RWPE2 (cell line): ENCODE measurements at regions not wholly inside any gene's neighbourhood (a gene's known extent, or its start where the extent isn't known, plus 50 kb on each side); places are given as distances from the start of the nearest gene placed in this dataset.

ENCODE experiments used
- ATAC-seq: fragments of 200-7000 bp; cut with Tn5 transposase; 3 replicates; pipeline ENCODE4 v1.9.1; 2021; ENCODE audit warnings: low read depth
- DNase-seq: peaks from one replicate; pipeline ENCODE4 v3.0.0-alpha.2; 2020; ENCODE audit warnings: low spot score
- H3K27ac ChIP-seq: fragments of 450-650 bp; 2 replicates; pipeline ENCODE4 v1.5.1; 2017; ENCODE audit warnings: mild to moderate bottlenecking; ENCODE audit not compliant: poor library complexity, severe bottlenecking
- H3K27me3 ChIP-seq: fragments of 250-450 bp; sonication (Bioruptor Pico); 2 replicates; pipeline ENCODE4 v1.5.1; 2021; ENCODE audit warnings: mild to moderate bottlenecking, moderate library complexity; ENCODE audit not compliant: insufficient read depth, poor library complexity, severe bottlenecking
- H3K36me3 ChIP-seq: fragments of 250-450 bp; sonication (Bioruptor Pico); 2 replicates; pipeline ENCODE4 v1.5.1; 2020; ENCODE audit warnings: low read depth, mild to moderate bottlenecking, moderate library complexity
- H3K4me1 ChIP-seq: fragments of 250-450 bp; sonication (Bioruptor Pico); 2 replicates; pipeline ENCODE4 v1.5.1; 2021; ENCODE audit warnings: mild to moderate bottlenecking, moderate library complexity; ENCODE audit not compliant: insufficient read depth, poor library complexity, severe bottlenecking
- H3K4me3 ChIP-seq: fragments of 250-450 bp; sonication (Bioruptor Pico); 2 replicates; pipeline ENCODE4 v1.5.1; 2021; ENCODE audit warnings: mild to moderate bottlenecking, moderate library complexity; ENCODE audit not compliant: severe bottlenecking
- H3K9me3 ChIP-seq: fragments of 250-450 bp; sonication (Bioruptor Pico); 2 replicates; pipeline ENCODE4 v1.5.1; 2021; ENCODE audit warnings: mild to moderate bottlenecking, moderate library complexity; ENCODE audit not compliant: severe bottlenecking
- TF ChIP-seq, protein P1 (sequence below): fragments of 450-650 bp; IDR thresholded peaks from one replicate; pipeline ENCODE4 v1.5.1; 2017; ENCODE audit warnings: mild to moderate bottlenecking, moderate library complexity; ENCODE audit not compliant: poor library complexity, severe bottlenecking

DNA sequence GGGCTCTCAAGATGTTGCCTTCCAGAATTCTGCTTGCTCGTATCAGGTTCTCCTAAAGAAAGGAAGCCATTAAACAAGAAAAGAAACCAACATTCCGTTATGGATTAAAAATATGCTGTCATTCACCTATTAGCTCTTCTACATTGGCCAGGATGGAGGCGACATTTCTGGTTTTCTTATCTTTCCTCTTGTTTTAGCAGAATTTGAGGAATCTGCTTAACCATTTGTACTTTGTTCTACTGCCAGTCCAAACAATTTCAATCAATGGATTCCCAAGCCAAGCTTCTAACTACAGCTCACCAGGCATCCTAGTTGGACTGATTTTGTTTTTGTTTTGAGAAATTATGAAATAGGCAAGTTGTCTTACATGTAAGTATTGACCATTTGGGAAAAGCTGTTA lies 164.6 kb upstream of the TSC22D2 start:
- Histone ChIP-seq H3K27ac (no peak overlapping the region), H3K4me1 (peaks cover 15% of the 10 kb centered on the region), H3K36me3 (no peaks in the 10 kb centered on the region), H3K4me3 (no peak overlapping the region), H3K9me3 (no peaks in the 10 kb centered on the region), H3K27me3 (no peaks in the 10 kb centered on the region)
- ATAC-seq (no peak), DNase-seq (no peak)
- TF ChIP-seq, protein P1, sequence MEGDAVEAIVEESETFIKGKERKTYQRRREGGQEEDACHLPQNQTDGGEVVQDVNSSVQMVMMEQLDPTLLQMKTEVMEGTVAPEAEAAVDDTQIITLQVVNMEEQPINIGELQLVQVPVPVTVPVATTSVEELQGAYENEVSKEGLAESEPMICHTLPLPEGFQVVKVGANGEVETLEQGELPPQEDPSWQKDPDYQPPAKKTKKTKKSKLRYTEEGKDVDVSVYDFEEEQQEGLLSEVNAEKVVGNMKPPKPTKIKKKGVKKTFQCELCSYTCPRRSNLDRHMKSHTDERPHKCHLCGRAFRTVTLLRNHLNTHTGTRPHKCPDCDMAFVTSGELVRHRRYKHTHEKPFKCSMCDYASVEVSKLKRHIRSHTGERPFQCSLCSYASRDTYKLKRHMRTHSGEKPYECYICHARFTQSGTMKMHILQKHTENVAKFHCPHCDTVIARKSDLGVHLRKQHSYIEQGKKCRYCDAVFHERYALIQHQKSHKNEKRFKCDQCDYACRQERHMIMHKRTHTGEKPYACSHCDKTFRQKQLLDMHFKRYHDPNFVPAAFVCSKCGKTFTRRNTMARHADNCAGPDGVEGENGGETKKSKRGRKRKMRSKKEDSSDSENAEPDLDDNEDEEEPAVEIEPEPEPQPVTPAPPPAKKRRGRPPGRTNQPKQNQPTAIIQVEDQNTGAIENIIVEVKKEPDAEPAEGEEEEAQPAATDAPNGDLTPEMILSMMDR = no peak

DNA sequence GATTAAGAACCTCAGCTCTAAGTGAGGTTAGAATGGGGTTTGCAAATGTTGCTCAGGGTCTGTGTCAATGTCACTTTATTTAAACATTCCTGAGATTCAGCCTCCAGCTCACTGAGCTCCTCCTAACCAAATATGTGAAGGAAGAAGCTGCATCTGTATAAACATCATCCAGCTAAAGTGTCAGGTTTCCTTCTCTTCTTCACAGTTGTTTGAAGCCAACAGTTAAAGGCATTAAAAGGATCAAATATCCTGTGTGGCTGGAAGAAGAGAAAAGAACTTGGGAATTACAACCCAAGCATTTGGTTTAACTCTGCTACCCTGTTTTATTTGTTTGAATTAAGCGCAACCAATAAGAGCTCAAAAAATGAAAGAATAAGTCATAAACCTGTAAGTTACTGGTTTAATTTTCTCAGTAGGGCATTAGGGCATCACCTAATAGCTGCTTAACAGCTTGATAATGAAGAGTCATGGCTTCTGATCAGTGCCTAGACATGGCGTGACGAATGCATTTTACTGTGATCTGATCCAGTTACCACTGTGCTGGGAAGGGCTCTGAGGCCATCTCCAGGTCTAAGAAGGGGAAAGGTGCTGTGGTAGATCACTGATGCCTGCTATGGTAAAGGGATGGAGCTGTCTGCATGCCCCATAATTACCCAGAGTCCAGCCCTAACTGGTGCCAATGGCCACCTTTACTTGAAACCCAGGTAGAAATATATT lies 165.7 kb upstream of the TSC22D2 start:
- ATAC-seq (no peak), DNase-seq (no peak)
- no peak overlapping the region for H3K27ac ChIP-seq
- H3K27me3 ChIP-seq = no peaks in the 10 kb centered on the region
- TF ChIP-seq, protein P1 = no peak
- H3K4me3 ChIP-seq = no peak overlapping the region
- H3K36me3 ChIP-seq = no peaks in the 10 kb centered on the region
- no peaks in the 10 kb centered on the region for H3K9me3 ChIP-seq
- H3K4me1 ChIP-seq = peaks cover 22% of the 10 kb centered on the region

DNA sequence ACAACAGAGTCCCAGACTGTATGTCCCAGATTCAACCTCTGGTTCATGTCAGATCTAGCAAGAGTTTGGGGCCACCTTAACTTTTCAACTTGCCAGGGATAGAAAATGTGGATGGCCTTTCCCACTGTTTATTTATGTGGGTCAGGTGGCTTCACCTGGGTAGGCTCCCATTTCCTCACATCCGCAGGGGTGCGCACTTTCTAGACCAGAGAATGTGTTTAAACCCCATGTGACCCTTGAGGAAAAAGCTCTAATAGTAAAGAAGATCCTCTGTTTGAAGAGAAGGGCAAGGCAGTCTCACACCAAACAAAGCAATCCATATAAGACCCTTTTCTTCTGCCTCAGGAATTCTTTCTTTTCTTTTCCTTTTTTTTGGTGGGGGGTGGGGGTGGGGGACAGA lies 167.2 kb upstream of the TSC22D2 start:
- no peak for ATAC-seq
- TF ChIP-seq, protein P1 = no peak
- no peaks in the 10 kb centered on the region for H3K36me3 ChIP-seq

DNA sequence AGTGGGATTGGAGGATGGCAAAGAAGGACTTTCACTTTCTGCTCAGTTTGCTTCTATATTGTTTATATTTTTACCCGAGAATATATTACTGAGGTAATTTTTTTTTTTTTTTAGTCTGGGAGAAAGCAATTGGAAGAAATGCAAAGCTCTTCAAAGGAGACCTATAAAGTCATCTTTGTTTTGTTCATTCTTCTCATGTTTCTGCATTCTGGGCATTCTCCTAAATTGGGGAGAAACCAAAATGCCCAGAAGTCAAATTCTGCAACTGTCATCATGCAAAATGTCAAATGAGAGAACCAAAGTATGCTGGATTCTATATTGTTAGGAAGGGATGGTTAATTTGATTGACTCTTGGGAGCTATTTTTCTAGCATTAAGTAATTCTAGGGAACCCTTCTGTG lies 168.3 kb upstream of the TSC22D2 start:
- no peak overlapping the region for H3K27ac ChIP-seq
- H3K27me3 ChIP-seq = no peaks in the 10 kb centered on the region
- no peaks in the 10 kb centered on the region for H3K9me3 ChIP-seq
- no peaks in the 10 kb centered on the region for H3K36me3 ChIP-seq
- H3K4me3 ChIP-seq = no peak overlapping the region
- H3K4me1 ChIP-seq = peaks cover 38% of the 10 kb centered on the region
- no peak for ATAC-seq
- TF ChIP-seq, protein P1 = no peak
- no peak for DNase-seq

More for the DNA sequence above, 167.2 kb upstream of the TSC22D2 start:
- no peaks in the 10 kb centered on the region for H3K9me3 ChIP-seq
- H3K4me1 ChIP-seq = peaks cover 37% of the 10 kb centered on the region
- DNase-seq = no peak
- no peak overlapping the region for H3K27ac ChIP-seq
- no peak overlapping the region for H3K4me3 ChIP-seq
- no peaks in the 10 kb centered on the region for H3K27me3 ChIP-seq

DNA sequence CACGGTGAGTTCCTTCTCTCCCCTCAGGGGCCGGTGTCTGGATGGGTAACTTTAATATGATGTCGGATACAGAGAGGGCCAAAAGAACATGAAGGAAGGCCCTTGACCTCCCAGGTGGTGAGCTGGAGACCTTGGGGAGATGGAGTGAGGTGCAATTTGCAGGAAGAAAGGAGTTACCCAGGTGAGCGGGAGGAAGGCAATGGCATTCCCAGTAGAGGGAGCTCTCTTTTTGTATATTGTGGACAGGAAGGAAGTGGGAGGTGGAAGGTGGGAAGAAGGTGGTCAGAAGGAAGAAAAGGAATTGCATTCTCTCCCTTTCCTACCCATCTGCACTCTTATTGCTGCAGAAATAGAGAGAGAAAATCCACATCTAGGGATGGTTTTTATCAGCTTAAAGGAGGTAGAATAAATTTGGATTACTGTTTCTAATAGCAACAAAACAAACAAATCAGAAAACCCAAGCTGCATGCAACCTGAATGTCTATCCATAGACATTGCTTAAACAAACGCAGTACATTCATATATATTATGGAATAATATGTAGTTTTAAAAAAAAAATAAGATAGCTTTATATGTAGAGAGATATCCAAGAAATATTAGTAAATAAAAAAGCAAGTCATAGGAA lies 169.0 kb upstream of the TSC22D2 start:
- Histone ChIP-seq H3K4me3 (no peak overlapping the region), H3K27ac (peak overlapping the region; percentile 81), H3K36me3 (no peaks in the 10 kb centered on the region), H3K27me3 (no peaks in the 10 kb centered on the region), H3K4me1 (peaks cover 40% of the 10 kb centered on the region), H3K9me3 (no peaks in the 10 kb centered on the region)
- ATAC-seq (no peak), DNase-seq (no peak)
- TF ChIP-seq, protein P1 = peak; percentile 68
